Brain microvascular endothelial cell (primary cell): ENCODE measurements at regions not wholly inside any gene's neighbourhood (a gene's known extent, or its start where the extent isn't known, plus 50 kb on each side); places are given as distances from the start of the nearest gene placed in this dataset.
"Not testable (repeated sequence)": the region's sequence is repeated elsewhere in the genome, so short reads cannot be mapped to it uniquely, and the experiment has no call there.

ENCODE experiments used
- DNase-seq: peaks from one replicate; pipeline ENCODE4 v3.0.0-alpha.2; 2020
- H3K27ac ChIP-seq: fragments of 250-450 bp; sonication (Bioruptor Pico); 2 replicates; pipeline ENCODE4 v1.5.1; 2020; ENCODE audit warnings: mild to moderate bottlenecking, moderate library complexity
- H3K27me3 ChIP-seq: fragments of 250-450 bp; sonication (Bioruptor Pico); replicated peaks from 2 replicates; pipeline ENCODE4 v1.5.1; 2020; ENCODE audit warnings: mild to moderate bottlenecking
- H3K36me3 ChIP-seq: fragments of 250-450 bp; sonication (Bioruptor Pico); replicated peaks from 2 replicates; pipeline ENCODE4 v1.5.1; 2020; ENCODE audit warnings: mild to moderate bottlenecking
- H3K4me3 ChIP-seq: 2 replicates; pipeline ENCODE4 v1.5.1; 2011; ENCODE audit warnings: low read depth, mild to moderate bottlenecking, control low read depth, low read length, moderate library complexity
- CTCF ChIP-seq: IDR thresholded peaks from 2 replicates; pipeline ENCODE4 v1.5.1; 2011; ENCODE audit warnings: low read depth, mild to moderate bottlenecking, moderate library complexity, low read length, control low read depth, inconsistent platforms; ENCODE audit errors: missing control alignments
- in situ Hi-C: cut with HindIII; loops from 2 replicates; pipeline ENCODE4 v1.10.0; 2017; ENCODE audit warnings: low sequenced_read_pairs, low pct_ligation_motif_present

DNA sequence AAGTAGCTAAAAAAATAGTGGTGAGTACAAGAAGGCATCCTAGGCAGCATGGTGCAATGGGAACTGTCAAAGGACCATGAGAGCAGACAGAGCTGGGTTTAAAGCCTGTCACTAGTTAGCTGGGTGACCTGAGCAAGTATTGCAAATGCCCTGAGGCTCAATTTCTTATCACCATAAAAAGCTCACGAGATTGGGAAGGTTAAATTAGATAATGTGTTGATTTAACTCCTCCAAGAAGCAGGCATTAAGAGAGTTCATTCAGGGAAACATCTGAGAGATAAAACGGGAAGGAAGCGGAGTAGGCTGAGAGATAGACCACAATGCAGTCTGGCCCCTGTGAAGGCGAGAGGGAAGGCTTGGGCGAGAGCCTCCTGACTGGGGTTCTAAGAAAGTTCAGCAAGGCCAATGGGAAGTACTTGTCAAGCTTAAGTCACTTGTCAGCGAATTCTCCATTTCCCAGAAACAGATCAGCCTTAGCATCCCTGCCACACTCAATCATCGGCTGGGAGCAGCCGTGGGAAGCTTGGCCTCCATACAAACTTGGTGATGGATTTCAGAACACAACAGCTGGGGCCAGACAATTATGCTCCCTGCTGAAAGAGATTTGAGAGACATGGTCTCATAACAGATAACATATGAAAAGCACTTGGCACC lies 105.5 kb downstream of the POU4F1 start:
- DNase-seq: no peak
- Histone ChIP-seq H3K4me3 (no peak overlapping the region), H3K27me3 (no peaks in the 10 kb centered on the region), H3K36me3 (no peaks in the 10 kb centered on the region), H3K27ac (no peak overlapping the region)
- no peak for TF ChIP-seq CTCF
- in situ Hi-C loops: no loop called here

DNA sequence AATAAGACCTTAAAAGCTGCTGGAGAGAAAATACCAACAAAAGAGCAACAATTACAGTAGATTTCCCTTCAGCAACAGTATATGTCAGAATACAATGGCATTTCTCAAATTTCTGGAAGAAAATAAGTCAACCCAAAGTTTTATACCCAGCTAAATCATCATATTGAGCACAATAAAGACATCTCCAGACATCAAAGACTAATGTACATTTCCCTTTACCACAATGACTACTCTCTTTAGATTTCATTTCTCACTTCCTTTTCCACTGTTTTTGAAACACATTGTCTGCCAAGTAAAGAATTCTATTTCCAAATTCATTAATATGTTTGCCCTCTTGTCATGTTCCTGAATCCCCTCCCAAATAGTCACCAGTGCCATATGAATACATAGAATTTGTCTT lies 111.4 kb downstream of the POU4F1 start:
- Histone ChIP-seq H3K27me3 (no peaks in the 10 kb centered on the region), H3K36me3 (no peaks in the 10 kb centered on the region), H3K27ac (no peak overlapping the region), H3K4me3 (no peak overlapping the region)
- TF ChIP-seq CTCF: no peak
- in situ Hi-C loops: no loop called here
- DNase-seq: no peak

- DNase-seq, H3K27me3 ChIP-seq, H3K27ac ChIP-seq, H3K36me3 ChIP-seq, in situ Hi-C loops, H3K4me3 ChIP-seq: not testable (repeated sequence)
Observed at GRCh38 chr13:78490225-78490624, 113.1 kb downstream of the POU4F1 start.

DNA sequence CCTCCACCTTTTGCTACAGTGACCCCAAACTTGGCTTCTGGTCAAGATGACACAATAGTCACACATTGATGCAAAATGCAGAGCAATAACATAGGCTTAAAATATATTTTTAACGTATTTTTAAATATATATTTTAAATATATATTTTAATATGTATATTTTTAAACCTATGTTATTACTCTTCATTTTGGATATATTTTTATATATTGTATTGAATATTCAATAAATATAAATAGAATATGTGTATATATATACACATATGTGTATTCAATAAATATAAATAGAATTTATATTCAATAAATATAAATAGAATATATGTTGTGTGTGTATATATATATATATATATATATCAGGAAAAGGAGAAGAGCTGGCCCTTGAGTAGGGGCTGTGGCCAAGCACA lies 115.6 kb downstream of the POU4F1 start:
- Histone ChIP-seq H3K36me3 (no peaks in the 10 kb centered on the region), H3K4me3 (no peak overlapping the region), H3K27ac (no peak overlapping the region), H3K27me3 (no peaks in the 10 kb centered on the region)
- no peak for TF ChIP-seq CTCF
- DNase-seq: no peak
- in situ Hi-C loops: no loop called here

DNA sequence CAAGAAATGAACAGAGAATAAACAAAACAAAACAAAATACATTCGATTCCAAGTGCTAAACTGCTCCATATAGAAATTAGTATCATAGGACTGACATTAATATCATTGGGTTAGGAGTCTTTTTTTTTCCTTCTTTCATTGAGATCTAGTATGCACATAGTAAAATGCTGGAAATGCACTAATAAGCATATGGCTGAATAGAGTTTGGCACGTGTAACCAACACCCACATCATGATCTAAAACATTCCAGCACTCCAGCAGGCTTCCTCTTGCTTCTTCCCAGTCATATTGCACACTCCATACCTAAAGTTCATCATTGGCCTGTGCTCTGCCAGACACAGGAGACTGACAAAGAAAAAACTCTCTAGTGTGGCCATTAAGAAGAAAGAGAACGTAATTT lies 117.5 kb downstream of the POU4F1 start:
- Histone ChIP-seq H3K4me3 (no peak overlapping the region), H3K27me3 (no peaks in the 10 kb centered on the region), H3K27ac (no peak overlapping the region), H3K36me3 (no peaks in the 10 kb centered on the region)
- no peak for DNase-seq
- TF ChIP-seq CTCF: no peak
- in situ Hi-C loops: no loop called here

GRCh38 chr13:78478183-78478582 lies 125.2 kb downstream of the POU4F1 start:
- no peak overlapping the region for H3K4me3 ChIP-seq
- H3K27me3 ChIP-seq: no peaks in the 10 kb centered on the region
- no peak overlapping the region for H3K27ac ChIP-seq
- in situ Hi-C loops: no loop called here
- DNase-seq: no peak
- H3K36me3 ChIP-seq: no peaks in the 10 kb centered on the region
- TF ChIP-seq CTCF: no peak
